ENCODE measurements at regions not wholly inside any gene's neighbourhood (a gene's known extent, or its start where the extent isn't known, plus 50 kb on each side); places are given as distances from the start of the nearest gene placed in this dataset.

DNA sequence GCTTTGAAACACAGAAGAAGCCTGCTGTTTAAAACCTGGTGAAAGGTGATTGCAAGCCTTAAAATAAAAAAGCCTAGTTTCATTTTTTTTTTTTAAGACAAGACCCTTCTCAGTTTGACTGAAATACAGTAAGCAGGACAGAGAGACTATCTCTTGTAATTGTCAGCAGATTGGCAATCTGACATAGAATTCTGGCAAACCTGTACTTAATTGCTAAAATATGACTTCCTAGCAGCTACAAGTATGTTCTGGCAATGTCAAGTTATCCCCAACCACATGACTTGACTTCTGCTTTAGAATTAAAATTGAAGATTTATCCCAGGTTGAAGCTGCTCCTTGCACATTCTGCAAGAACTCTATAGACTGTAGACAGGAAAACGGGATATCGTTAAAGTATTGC lies 232.8 kb upstream of the NR2F2 start:
- TF ChIP-seq, protein P1, sequence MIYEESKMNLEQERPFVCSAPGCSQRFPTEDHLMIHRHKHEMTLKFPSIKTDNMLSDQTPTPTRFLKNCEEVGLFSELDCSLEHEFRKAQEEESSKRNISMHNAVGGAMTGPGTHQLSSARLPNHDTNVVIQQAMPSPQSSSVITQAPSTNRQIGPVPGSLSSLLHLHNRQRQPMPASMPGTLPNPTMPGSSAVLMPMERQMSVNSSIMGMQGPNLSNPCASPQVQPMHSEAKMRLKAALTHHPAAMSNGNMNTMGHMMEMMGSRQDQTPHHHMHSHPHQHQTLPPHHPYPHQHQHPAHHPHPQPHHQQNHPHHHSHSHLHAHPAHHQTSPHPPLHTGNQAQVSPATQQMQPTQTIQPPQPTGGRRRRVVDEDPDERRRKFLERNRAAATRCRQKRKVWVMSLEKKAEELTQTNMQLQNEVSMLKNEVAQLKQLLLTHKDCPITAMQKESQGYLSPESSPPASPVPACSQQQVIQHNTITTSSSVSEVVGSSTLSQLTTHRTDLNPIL (CRISPR knock-in tag; IDR thresholded peaks at IDR 0.05; ENCODE audit: low read depth), result no peak
- no peak for TF ChIP-seq ZFP30 (CRISPR knock-in tag; IDR thresholded peaks at IDR 0.05)
- no peak for ATAC-seq

DNA sequence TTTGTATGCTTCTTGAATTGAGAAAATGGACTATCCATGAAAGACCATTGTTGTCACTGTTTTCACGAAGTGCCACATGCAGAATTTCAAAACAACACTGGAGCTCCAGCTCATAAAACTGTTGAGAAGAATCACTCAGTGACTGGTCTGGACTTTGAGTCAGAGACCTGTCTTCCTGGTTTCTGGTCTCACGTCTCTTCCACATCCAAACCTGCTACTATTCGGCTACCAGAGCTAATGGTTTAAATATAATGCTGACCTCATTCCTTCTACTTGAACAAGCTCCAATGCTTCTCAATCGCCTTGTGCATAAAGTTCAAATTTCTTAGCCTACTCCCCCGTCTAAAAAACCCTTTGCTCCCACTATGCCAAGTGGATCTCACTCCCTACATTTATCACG lies 227.9 kb upstream of the NR2F2 start:
- no peak for ATAC-seq
- no peak for TF ChIP-seq SNAI2 (CRISPR knock-in tag; IDR thresholded peaks at IDR 0.05)
- TF ChIP-seq ZFP30 (CRISPR knock-in tag; IDR thresholded peaks at IDR 0.05), result no peak
- no peak for TF ChIP-seq ZC3H10 (CRISPR knock-in tag; IDR thresholded peaks at IDR 0.05)
- TF ChIP-seq CSDC2 (CRISPR knock-in tag; IDR thresholded peaks at IDR 0.05), result no peak
- TF ChIP-seq ZNF565 (CRISPR knock-in tag; conservative IDR thresholded peaks at IDR 0.05; ENCODE audit: low read depth), result no peak
- no peak for TF ChIP-seq PPARA (CRISPR knock-in tag; IDR thresholded peaks at IDR 0.05; ENCODE audit: borderline replicate concordance)
- no peak for TF ChIP-seq TCF4 (CRISPR knock-in tag; IDR thresholded peaks at IDR 0.05; ENCODE audit: borderline replicate concordance)
- TF ChIP-seq TOX (CRISPR knock-in tag; IDR thresholded peaks at IDR 0.05; ENCODE audit: borderline replicate concordance), result no peak
- TF ChIP-seq, protein P2, sequence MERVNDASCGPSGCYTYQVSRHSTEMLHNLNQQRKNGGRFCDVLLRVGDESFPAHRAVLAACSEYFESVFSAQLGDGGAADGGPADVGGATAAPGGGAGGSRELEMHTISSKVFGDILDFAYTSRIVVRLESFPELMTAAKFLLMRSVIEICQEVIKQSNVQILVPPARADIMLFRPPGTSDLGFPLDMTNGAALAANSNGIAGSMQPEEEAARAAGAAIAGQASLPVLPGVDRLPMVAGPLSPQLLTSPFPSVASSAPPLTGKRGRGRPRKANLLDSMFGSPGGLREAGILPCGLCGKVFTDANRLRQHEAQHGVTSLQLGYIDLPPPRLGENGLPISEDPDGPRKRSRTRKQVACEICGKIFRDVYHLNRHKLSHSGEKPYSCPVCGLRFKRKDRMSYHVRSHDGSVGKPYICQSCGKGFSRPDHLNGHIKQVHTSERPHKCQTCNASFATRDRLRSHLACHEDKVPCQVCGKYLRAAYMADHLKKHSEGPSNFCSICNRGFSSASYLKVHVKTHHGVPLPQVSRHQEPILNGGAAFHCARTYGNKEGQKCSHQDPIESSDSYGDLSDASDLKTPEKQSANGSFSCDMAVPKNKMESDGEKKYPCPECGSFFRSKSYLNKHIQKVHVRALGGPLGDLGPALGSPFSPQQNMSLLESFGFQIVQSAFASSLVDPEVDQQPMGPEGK (CRISPR knock-in tag; IDR thresholded peaks at IDR 0.05; ENCODE audit: borderline replicate concordance), result no peak
- TF ChIP-seq, protein P3, sequence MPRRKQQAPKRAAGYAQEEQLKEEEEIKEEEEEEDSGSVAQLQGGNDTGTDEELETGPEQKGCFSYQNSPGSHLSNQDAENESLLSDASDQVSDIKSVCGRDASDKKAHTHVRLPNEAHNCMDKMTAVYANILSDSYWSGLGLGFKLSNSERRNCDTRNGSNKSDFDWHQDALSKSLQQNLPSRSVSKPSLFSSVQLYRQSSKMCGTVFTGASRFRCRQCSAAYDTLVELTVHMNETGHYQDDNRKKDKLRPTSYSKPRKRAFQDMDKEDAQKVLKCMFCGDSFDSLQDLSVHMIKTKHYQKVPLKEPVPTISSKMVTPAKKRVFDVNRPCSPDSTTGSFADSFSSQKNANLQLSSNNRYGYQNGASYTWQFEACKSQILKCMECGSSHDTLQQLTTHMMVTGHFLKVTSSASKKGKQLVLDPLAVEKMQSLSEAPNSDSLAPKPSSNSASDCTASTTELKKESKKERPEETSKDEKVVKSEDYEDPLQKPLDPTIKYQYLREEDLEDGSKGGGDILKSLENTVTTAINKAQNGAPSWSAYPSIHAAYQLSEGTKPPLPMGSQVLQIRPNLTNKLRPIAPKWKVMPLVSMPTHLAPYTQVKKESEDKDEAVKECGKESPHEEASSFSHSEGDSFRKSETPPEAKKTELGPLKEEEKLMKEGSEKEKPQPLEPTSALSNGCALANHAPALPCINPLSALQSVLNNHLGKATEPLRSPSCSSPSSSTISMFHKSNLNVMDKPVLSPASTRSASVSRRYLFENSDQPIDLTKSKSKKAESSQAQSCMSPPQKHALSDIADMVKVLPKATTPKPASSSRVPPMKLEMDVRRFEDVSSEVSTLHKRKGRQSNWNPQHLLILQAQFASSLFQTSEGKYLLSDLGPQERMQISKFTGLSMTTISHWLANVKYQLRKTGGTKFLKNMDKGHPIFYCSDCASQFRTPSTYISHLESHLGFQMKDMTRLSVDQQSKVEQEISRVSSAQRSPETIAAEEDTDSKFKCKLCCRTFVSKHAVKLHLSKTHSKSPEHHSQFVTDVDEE (CRISPR knock-in tag; IDR thresholded peaks at IDR 0.05), result no peak
- no peak for TF ChIP-seq ZNF70 (CRISPR knock-in tag; IDR thresholded peaks at IDR 0.05)
- no peak for TF ChIP-seq OSR1 (CRISPR knock-in tag; IDR thresholded peaks at IDR 0.05)
- no peak for TF ChIP-seq RARB (CRISPR knock-in tag; IDR thresholded peaks at IDR 0.05)

DNA sequence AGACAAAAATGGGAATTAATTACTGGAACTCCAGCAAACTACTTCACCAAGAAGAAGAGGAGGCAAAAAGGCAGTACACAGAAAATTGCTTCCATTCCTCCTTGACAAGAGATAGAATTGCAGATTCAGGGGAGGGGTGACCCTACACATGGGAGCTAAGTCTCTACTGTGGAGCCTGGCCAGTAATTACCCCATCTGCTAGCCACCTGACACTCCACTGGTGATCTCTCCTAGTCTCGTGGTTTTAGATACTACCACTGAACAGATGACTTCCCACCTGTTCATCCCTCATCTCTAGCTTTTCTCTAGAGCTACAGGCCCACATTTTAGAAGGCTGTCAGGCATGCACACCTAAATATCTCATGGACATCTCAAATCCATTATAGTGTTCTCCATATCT lies 224.3 kb upstream of the NR2F2 start:
- no peak for ATAC-seq
- TF ChIP-seq ARNTL (CRISPR knock-in tag; IDR thresholded peaks at IDR 0.05; ENCODE audit: borderline replicate concordance, low read depth) (no peak), ESRRG (CRISPR knock-in tag; IDR thresholded peaks at IDR 0.05) (no peak), GLIS3 (CRISPR knock-in tag; IDR thresholded peaks at IDR 0.05) (no peak), SNAI2 (CRISPR knock-in tag; IDR thresholded peaks at IDR 0.05) (no peak), BACH2 (CRISPR knock-in tag; IDR thresholded peaks at IDR 0.05; ENCODE audit: borderline replicate concordance) (no peak), ZFP3 (CRISPR knock-in tag; IDR thresholded peaks at IDR 0.05) (no peak), PPARA (CRISPR knock-in tag; IDR thresholded peaks at IDR 0.05; ENCODE audit: borderline replicate concordance) (no peak), ZFP30 (CRISPR knock-in tag; IDR thresholded peaks at IDR 0.05) (no peak)
- TF ChIP-seq, protein P2 (CRISPR knock-in tag; IDR thresholded peaks at IDR 0.05; ENCODE audit: borderline replicate concordance), result no peak
- TF ChIP-seq, protein P3 (CRISPR knock-in tag; IDR thresholded peaks at IDR 0.05), result no peak
- TF ChIP-seq, protein P4, sequence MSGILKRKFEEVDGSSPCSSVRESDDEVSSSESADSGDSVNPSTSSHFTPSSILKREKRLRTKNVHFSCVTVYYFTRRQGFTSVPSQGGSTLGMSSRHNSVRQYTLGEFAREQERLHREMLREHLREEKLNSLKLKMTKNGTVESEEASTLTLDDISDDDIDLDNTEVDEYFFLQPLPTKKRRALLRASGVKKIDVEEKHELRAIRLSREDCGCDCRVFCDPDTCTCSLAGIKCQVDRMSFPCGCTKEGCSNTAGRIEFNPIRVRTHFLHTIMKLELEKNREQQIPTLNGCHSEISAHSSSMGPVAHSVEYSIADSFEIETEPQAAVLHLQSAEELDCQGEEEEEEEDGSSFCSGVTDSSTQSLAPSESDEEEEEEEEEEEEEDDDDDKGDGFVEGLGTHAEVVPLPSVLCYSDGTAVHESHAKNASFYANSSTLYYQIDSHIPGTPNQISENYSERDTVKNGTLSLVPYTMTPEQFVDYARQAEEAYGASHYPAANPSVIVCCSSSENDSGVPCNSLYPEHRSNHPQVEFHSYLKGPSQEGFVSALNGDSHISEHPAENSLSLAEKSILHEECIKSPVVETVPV (CRISPR knock-in tag; IDR thresholded peaks at IDR 0.05), result no peak

Measured in SK-N-SH treated with all-trans-retinoic acid at 6 μM for 48 hours (cell line).